ENCODE measurements at regions not wholly inside any gene's neighbourhood (a gene's known extent, or its start where the extent isn't known, plus 50 kb on each side); places are given as distances from the start of the nearest gene placed in this dataset.

- TF ChIP-seq MED1 (CRISPR knock-in tag; IDR thresholded peaks at IDR 0.05) (no peak), TBL1XR1 (IDR thresholded peaks at IDR 0.05; ENCODE audit: borderline replicate concordance, low read length, partially characterized antibody) (no peak), CBFB (CRISPR knock-in tag; IDR thresholded peaks at IDR 0.05) (no peak), MAFF (IDR thresholded peaks at IDR 0.05; ENCODE audit: low read depth, low read length) (peak; percentile 96), PRDM4 (CRISPR knock-in tag; IDR thresholded peaks at IDR 0.05; ENCODE audit: borderline replicate concordance) (no peak), EP300 (IDR thresholded peaks at IDR 0.05; ENCODE audit: low read depth in 2 of 2, low read length in 2 of 2) (no peak), EP300 (CRISPR knock-in tag; IDR thresholded peaks at IDR 0.05; ENCODE audit: borderline replicate concordance) (no peak), POLR2AphosphoS5 (IDR thresholded peaks at IDR 0.05; ENCODE audit: low read depth, low read length) (no peak), CBX5 (CRISPR knock-in tag; IDR thresholded peaks at IDR 0.05; ENCODE audit: borderline replicate concordance) (no peak)
- TF ChIP-seq, protein P1, sequence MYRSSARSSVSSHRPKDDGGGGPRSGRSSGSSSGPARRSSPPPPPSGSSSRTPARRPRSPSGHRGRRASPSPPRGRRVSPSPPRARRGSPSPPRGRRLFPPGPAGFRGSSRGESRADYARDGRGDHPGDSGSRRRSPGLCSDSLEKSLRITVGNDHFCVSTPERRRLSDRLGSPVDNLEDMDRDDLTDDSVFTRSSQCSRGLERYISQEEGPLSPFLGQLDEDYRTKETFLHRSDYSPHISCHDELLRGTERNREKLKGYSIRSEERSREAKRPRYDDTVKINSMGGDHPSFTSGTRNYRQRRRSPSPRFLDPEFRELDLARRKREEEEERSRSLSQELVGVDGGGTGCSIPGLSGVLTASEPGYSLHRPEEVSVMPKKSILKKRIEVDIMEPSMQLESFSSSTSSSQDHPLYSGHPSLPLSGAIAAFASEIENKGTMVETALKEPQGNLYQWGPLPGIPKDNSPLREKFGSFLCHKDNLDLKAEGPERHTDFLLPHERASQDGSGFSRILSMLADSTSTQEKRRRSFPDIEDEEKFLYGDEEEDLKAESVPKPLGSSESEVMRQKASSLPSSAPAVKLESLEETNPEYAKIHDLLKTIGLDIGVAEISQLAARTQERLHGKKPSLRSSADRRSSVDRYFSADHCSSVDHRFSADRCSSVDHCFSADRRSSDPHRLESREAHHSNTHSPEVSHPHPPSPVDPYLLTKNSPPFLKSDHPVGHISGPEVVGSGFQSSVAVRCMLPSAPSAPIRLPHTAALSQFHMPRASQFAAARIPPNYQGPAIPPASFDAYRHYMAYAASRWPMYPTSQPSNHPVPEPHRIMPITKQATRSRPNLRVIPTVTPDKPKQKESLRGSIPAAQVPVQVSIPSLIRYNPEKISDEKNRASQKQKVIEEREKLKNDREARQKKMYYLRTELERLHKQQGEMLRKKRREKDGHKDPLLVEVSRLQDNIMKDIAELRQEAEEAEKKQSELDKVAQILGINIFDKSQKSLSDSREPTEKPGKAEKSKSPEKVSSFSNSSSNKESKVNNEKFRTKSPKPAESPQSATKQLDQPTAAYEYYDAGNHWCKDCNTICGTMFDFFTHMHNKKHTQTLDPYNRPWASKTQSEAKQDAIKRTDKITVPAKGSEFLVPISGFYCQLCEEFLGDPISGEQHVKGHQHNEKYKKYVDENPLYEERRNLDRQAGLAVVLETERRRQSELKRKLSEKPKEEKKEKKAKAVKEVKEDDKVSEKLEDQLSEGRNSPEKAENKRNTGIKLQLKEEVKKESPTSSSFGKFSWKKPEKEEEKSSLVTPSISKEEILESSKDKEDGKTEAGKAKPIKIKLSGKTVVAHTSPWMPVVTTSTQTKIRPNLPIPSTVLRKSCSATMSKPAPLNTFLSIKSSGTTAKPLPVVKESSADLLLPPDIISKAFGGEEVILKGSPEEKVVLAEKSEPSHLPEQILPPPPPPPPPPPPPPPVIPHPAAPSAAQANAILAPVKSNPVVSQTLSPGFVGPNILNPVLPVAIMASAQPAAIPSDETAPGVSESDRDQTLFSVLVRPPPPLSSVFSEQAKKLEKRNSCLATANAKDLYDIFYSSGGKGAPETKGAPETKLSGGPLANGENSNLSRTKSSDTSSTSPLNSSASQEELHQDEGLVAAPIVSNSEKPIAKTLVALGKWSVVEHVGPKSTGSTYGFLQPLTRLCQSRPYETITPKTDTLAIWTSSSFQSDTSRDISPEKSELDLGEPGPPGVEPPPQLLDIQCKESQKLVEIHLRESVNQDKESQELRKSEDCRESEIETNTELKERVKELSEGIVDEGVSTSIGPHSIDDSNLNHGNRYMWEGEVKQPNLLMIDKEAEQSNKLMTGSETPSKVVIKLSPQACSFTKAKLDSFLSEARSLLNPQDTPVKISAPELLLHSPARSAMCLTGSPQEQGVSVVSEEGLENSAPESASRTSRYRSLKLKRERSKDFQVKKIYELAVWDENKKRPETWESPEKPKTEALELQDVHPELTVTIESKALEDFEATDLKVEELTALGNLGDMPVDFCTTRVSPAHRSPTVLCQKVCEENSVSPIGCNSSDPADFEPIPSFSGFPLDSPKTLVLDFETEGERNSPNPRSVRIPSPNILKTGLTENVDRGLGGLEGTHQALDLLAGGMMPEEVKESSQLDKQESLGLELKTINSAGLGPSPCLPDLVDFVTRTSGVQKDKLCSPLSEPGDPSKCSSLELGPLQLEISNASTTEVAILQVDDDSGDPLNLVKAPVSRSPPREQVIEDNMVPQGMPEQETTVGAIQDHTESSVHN (CRISPR knock-in tag; IDR thresholded peaks at IDR 0.05) = no peak
- TF ChIP-seq, protein P2, sequence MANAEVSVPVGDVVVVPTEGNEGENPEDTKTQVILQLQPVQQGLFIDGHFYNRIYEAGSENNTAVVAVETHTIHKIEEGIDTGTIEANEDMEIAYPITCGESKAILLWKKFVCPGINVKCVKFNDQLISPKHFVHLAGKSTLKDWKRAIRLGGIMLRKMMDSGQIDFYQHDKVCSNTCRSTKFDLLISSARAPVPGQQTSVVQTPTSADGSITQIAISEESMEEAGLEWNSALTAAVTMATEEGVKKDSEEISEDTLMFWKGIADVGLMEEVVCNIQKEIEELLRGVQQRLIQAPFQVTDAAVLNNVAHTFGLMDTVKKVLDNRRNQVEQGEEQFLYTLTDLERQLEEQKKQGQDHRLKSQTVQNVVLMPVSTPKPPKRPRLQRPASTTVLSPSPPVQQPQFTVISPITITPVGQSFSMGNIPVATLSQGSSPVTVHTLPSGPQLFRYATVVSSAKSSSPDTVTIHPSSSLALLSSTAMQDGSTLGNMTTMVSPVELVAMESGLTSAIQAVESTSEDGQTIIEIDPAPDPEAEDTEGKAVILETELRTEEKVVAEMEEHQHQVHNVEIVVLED (CRISPR knock-in tag; IDR thresholded peaks at IDR 0.05; ENCODE audit: borderline replicate concordance) = no peak
- TF ChIP-seq, protein P3, sequence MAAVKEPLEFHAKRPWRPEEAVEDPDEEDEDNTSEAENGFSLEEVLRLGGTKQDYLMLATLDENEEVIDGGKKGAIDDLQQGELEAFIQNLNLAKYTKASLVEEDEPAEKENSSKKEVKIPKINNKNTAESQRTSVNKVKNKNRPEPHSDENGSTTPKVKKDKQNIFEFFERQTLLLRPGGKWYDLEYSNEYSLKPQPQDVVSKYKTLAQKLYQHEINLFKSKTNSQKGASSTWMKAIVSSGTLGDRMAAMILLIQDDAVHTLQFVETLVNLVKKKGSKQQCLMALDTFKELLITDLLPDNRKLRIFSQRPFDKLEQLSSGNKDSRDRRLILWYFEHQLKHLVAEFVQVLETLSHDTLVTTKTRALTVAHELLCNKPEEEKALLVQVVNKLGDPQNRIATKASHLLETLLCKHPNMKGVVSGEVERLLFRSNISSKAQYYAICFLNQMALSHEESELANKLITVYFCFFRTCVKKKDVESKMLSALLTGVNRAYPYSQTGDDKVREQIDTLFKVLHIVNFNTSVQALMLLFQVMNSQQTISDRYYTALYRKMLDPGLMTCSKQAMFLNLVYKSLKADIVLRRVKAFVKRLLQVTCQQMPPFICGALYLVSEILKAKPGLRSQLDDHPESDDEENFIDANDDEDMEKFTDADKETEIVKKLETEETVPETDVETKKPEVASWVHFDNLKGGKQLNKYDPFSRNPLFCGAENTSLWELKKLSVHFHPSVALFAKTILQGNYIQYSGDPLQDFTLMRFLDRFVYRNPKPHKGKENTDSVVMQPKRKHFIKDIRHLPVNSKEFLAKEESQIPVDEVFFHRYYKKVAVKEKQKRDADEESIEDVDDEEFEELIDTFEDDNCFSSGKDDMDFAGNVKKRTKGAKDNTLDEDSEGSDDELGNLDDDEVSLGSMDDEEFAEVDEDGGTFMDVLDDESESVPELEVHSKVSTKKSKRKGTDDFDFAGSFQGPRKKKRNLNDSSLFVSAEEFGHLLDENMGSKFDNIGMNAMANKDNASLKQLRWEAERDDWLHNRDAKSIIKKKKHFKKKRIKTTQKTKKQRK (IDR thresholded peaks at IDR 0.05; ENCODE audit: low read length) = no peak
These were observed 133.8 kb upstream of the HDAC9 start for GRCh38 chr7:18361756-18362155.
